GM10266 (cell line): ENCODE measurements at regions not wholly inside any gene's neighbourhood (a gene's known extent, or its start where the extent isn't known, plus 50 kb on each side); places are given as distances from the start of the nearest gene placed in this dataset.

Experiments used
- DNase-seq: peaks from one replicate; pipeline ENCODE4 v3.0.0; 2012; ENCODE audit errors: extremely low spot score
- CTCF ChIP-seq: IDR thresholded peaks from 2 replicates; pipeline ENCODE4 v1.5.1; 2012; ENCODE audit warnings: mild to moderate bottlenecking, low read depth; ENCODE audit not compliant: control insufficient read depth, insufficient read depth; ENCODE audit errors: missing control alignments

DNA sequence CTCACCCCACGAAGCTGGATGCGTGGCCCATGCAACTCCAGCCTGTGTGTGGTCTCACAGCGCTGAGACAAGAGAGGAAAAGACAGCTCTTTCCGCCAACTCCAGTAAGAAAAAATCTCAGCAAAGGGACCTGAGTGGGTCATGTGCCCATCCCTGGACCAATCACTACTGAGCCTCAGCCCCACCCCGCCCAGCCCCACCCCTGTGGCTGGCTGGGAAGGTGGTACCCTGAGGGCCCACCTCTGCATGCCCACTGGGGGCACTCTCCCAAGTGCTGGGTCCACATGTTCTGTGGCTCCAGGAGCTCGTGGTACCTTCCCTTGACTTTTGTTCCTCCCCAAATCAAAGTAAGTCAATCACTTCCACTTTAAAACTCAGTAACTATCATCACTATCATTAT, 105.1 kb upstream of the SMIM23 start:
- TF ChIP-seq CTCF: no peak
- no peak for DNase-seq

GRCh38 chr5:171681061-171681460, 104.6 kb upstream of the SMIM23 start:
- DNase-seq: no peak
- no peak for TF ChIP-seq CTCF

DNA sequence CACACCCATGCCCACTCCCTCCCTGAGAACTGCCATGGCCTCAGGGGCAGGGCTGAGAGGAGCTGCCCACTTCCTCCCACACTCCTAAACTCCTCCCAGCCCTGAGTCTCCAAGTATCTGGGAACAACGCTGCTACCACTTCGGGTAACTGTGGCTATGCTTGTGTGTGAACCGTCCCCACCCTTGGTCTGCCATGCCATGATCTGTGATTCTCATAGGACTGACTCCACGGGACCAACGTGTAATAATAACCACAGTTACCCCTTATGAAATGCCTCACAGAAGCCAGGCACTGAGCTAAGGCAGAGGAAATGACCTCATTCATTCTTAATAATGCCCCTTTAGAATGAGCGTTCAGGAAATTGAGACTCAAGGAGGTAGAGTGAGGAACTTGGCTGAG, 103.9 kb upstream of the SMIM23 start:
- DNase-seq: no peak

DNA sequence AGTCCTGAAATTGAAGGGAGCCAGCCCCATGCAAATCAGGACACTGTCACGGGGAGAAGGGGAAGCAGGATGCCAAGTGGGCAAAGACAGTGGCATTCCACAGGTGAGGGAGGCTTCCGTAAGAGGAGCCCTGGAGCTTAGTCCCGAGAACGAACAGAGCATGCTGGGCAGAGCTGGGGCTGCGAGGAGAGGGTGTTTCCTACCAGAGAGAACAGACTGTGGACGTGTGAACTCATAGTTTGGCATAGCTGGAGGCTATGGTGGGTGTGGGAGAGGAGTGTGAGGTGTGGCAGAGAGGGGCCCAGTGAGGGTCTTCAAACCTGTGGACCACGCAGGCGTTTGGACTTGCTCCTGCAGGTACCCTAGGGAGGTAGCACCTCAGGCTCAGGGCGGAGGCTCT, 102.8 kb upstream of the SMIM23 start:
- no peak for DNase-seq
- TF ChIP-seq CTCF: no peak

More for the DNA sequence above, 103.9 kb upstream of the SMIM23 start:
- TF ChIP-seq CTCF: no peak

- no peak for DNase-seq
- no peak for TF ChIP-seq CTCF
Measured at GRCh38 chr5:171684169-171684568, 101.4 kb upstream of the SMIM23 start.

DNA sequence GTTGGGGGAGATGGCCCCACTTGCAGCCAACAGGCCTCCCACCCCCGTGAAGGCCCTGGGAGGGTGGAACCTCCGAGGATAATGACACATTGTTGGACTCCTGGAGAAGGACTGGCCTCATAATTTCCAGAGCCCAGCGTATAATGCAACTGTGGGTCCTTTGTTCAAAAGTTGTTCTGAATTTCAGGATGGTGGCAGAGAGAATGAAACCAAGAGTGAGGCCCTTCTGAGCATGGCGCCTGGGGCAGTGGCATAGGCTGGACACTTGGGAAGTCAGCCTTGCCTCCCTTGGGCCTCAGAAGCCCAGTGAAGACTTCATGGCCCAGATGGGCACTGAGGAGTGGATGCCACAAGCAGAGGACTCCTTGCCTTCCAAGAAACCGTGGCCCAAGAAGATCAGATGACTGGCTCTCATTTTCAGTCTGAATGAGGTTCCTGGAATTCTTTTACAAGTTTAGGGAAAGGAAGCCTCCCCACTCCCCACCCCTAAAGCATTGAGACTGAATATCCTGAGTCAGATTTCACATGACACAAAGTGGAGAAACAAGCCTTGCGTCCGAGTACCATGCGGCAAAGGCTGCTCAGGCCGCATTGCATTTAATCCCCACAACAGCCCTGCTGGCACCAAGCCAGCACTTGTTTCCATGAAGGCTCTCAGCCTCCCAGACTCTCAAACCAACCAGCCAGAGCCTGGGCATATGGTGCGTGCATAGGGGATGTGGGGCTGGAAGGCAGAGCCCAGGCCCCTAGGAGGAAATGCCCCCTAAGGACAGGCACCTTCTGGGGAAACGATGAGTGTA, 96.7 kb upstream of the SMIM23 start:
- DNase-seq: no peak
- TF ChIP-seq CTCF: no peak

- TF ChIP-seq CTCF: no peak
- no peak for DNase-seq
Measured at GRCh38 chr5:171689853-171690417, 95.7 kb upstream of the SMIM23 start.
